GM19468 (cell line): ENCODE measurements at regions not wholly inside any gene's neighbourhood (a gene's known extent, or its start where the extent isn't known, plus 50 kb on each side); places are given as distances from the start of the nearest gene placed in this dataset.
"Not testable (repeated sequence)": the region's sequence is repeated elsewhere in the genome, so short reads cannot be mapped to it uniquely, and the experiment has no call there.

ENCODE experiments used
- ATAC-seq: cut with Tn5 transposase; IDR thresholded peaks from one replicate; pipeline ENCODE4 v1.9.1; 2021; ENCODE audit warnings: mild to moderate bottlenecking, moderate library complexity, moderate number of reproducible peaks; ENCODE audit not compliant: unreplicated experiment; ENCODE audit errors: extremely low read depth

- ATAC-seq: no peak
Measured at GRCh38 chr3:177249203-177249602, 51.9 kb upstream of the TBL1XR1 start.

DNA sequence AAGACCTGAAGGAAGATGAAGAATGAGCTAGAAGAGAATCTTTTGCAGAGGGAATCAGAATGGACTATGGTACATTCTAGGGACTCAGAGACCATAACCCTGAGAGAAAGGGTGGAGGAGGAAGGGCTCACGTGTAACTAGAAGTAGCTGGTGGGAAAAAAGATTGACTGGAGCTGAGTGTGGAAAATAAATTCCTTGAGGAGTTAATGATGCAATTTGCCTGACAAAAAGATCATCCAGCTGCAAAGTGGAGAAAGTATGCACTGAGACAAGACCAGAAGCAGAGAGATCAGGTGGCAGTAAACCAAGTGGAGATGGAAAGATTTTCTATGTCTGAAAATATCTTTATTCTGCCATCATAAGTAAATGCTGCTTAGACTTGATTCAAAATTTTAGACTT lies 52.9 kb upstream of the TBL1XR1 start:
- ATAC-seq: no peak

- no peak for ATAC-seq
Measured at GRCh38 chr3:177251755-177252154, 54.5 kb upstream of the TBL1XR1 start.

- no peak for ATAC-seq
Measured at GRCh38 chr3:177257006-177257405, 59.7 kb upstream of the TBL1XR1 start.

GRCh38 chr3:177257625-177258024 lies 60.3 kb upstream of the TBL1XR1 start:
- no peak for ATAC-seq

- ATAC-seq: no peak
Measured at GRCh38 chr3:177262396-177262795, 65.1 kb upstream of the TBL1XR1 start.

GRCh38 chr3:177263615-177264368 lies 66.5 kb upstream of the TBL1XR1 start:
- ATAC-seq: peak; percentile 65

DNA sequence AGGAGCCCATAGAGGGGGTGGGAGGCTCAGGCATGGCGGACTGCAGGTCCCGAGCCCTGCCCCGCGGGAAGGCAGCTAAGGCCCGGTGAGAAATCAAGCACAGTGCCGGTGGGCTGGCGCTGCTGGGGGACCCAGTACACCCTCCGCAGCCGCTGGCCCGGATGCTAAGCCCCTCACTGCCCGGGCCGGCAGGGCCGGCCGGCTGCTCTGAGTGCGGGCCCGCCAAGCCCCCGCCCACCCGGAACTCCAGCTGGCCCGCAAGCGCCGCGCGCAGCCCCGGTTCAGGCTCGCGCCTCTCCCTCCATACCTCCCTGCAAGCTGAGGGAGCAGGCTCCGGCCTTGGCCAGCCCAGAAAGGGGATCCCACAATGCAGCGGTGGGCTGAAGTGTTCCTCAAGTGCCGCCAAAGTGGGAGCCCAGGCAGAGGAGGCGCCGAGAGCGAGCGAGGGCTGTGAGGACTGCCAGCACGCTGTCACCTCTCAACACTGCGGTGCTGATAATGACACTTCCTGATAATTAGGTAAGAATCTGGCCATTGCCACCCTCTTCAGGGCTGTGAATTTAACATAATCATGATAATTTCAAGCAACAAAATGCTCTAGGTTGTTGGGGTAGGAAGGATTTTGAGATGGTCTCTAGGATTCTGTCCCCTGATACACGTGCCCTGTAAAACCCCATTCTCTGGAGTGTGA lies 74.7 kb upstream of the TBL1XR1 start:
- ATAC-seq: not testable (repeated sequence)

DNA sequence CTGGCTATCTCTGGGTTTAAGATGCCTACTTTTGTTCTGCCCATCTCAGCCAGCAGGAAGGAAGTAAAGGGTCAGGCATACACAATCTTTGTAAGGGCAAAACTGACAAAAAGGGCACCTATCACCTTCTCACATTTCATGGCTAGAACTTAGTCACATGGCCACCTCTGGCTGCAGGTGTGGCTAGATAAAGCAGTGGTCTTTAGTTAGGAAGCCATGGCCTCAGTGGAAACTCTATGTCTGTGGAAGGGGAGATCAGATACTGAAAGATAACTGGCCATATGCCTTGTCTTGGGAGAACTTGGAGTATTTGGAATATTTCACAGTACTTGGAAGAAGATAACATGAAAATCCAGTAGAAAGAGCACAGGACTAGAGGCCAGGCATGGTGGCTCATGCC lies 80.7 kb upstream of the TBL1XR1 start:
- ATAC-seq: no peak

- ATAC-seq: no peak
Measured at GRCh38 chr3:177279118-177279815, 82.0 kb upstream of the TBL1XR1 start.

- ATAC-seq: no peak
Measured at GRCh38 chr3:177281292-177282118, 84.2 kb upstream of the TBL1XR1 start.

GRCh38 chr3:177282119-177282655 lies 84.9 kb upstream of the TBL1XR1 start:
- no peak for ATAC-seq

DNA sequence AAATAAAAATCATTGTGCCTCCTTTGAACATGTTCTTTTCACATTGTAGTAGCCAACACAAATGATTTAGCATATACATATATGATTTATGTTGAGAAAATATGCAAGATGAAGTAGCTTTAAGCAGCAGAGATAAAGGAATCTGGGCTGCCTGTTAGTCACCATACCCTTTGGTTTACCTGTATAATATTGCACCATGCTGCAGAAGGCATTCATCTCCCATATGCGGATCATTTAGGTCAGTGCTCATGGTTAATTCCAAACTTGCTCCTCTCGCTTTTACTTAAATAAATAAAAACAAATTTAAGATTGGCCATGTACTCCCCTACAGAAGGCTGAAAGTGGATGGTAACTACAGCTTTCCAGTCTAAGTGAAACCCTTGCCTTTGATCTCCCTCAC lies 86.7 kb upstream of the TBL1XR1 start:
- no peak for ATAC-seq

- ATAC-seq: no peak
Measured at GRCh38 chr3:177284383-177284881, 87.2 kb upstream of the TBL1XR1 start.

- ATAC-seq: no peak
Measured at GRCh38 chr3:177286034-177286433, 88.8 kb upstream of the TBL1XR1 start.

- no peak for ATAC-seq
Measured at GRCh38 chr3:177287231-177287630, 89.9 kb upstream of the TBL1XR1 start.

DNA sequence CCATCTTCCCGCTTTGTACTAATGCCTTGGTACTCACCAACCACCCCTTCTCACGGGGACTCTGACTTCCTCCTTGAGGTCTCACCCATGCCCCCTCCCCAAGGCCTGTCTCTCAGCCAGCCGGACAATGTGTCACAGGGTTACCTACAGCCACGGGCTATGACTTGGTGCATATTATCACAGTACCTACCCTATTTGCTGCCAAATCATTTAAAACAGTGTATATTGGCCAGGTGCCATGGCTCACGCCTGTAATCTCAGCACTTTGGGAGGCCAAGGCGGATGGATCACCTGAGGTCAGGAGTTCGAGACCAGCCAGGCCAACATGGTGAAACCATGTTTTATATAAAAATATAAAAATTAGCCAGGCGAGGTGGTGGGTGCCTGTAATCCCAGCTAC lies 93.4 kb upstream of the TBL1XR1 start:
- no peak for ATAC-seq

- ATAC-seq: no peak
Measured at GRCh38 chr3:177294221-177294620, 96.9 kb upstream of the TBL1XR1 start.

DNA sequence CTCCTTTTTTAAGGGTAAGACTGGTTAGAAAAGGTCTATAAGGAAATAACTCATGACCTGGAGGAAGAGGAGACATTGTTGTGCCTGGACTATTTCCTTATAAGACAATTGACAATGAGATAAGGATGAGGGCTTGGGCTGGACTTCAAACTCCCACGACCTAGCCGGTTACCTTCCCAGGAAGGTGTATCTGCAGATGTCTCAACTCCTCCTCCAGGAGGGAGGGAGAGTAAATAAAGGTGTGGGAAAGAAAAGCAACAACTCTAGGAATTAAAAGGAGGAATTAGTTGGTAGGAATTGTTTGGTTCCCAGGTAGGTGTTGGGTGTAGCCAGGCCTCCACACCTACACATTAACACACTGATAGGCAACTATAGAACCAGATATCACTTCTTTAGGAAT lies 97.8 kb upstream of the TBL1XR1 start:
- ATAC-seq: no peak

DNA sequence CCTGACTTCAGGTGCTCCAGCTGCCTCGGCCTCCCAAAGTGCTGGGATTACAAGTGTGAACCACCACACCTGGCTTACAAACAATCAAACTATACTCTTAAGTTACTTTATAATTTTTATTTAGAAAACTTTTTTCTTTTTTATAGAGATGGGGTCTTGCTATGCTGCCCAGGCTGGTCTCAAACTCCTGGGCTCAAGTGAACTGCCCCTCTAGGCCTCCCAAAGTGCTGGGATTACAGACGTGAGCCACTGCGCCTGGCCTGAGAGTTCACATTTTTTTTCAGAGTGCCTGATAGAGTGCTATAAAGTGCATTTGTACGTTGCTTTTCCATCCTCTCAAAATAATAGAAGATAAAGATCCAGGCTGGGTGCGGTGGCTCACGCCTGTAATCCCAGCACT lies 102.0 kb upstream of the TBL1XR1 start:
- ATAC-seq: no peak
